Lower leg skin (tissue), 4 donors: ENCODE measurements at regions not wholly inside any gene's neighbourhood (a gene's known extent, or its start where the extent isn't known, plus 50 kb on each side); places are given as distances from the start of the nearest gene placed in this dataset.

ENCODE experiments used
- DNase-seq, 2 donors: peaks; one replicate each; pipeline ENCODE4 v3.0.0-alpha.2; 2019; ENCODE audit warnings: low spot score in 2 of 2
- H3K4me3 ChIP-seq: fragments of 200-600 bp; sonication (generic); 2 replicates; pipeline ENCODE4 v1.5.1; 2017; ENCODE audit warnings: mild to moderate bottlenecking, low read depth; ENCODE audit not compliant: poor library complexity, severe bottlenecking
- CTCF ChIP-seq, 3 donors: fragments of 450-650 bp; IDR thresholded peaks; one replicate each; pipeline ENCODE4 v1.5.1; 2016; ENCODE audit warnings: antibody characterized with exemption in 3 of 3, mild to moderate bottlenecking in 3 of 3, moderate library complexity in 2 of 3
- POLR2A ChIP-seq, 2 donors: fragments of 450-650 bp; IDR thresholded peaks; one replicate each; pipeline ENCODE4 v1.6.1; 2016 to 2017; ENCODE audit warnings: antibody characterized with exemption in 2 of 2, mild to moderate bottlenecking in 1 of 2, moderate library complexity in 1 of 2
- WGBS, 2 donors: methylation state at CpG; one replicate each; pipeline ENCODE4 v1.1.5; 2018; 5-methylcytosine and 5-hydroxymethylcytosine counted together
- intact Hi-C: fragments of 100-400 bp; cut with DNase I; formaldehyde crosslinking; loops from one replicate; pipeline ENCODE4 v1.15.0; 2023; ENCODE audit warnings: low total_unique reads

- 84 to 85% methylated on average over 1 of the region's 1 CpG for WGBS, 2 donors
- H3K4me3 ChIP-seq = no peak overlapping the region
- intact Hi-C loops = no loop called here
- TF ChIP-seq CTCF (IDR thresholded peaks at IDR 0.05) (no peak), POLR2A (IDR thresholded peaks at IDR 0.05) (no peak)
- no peak for DNase-seq
Observed at GRCh38 chr3:177525414-177525813, 328.1 kb upstream of the TBL1XR1 start.

- TF ChIP-seq POLR2A (IDR thresholded peaks at IDR 0.05) (no peak), CTCF (IDR thresholded peaks at IDR 0.05) (no peak)
- DNase-seq = no peak
- intact Hi-C loops = no loop called here
- H3K4me3 ChIP-seq = no peak overlapping the region
- 48 to 55% methylated on average over 9 of the region's 9 CpGs for WGBS, 2 donors
Observed at GRCh38 chr3:177525987-177526712, 328.9 kb upstream of the TBL1XR1 start.

GRCh38 chr3:177527182-177527581 is 329.9 kb upstream of the TBL1XR1 start:
- DNase-seq = no peak
- TF ChIP-seq CTCF (IDR thresholded peaks at IDR 0.05) = no peak
- no peak for TF ChIP-seq POLR2A (IDR thresholded peaks at IDR 0.05)
- WGBS, 2 donors = 75 to 81% methylated on average over 7 of the region's 7 CpGs
- no peak overlapping the region for H3K4me3 ChIP-seq
- intact Hi-C loops = no loop called here

- WGBS, 2 donors = 90 to 94% methylated on average over 2 of the region's 2 CpGs
- TF ChIP-seq CTCF (IDR thresholded peaks at IDR 0.05) = no peak
- no peak for TF ChIP-seq POLR2A (IDR thresholded peaks at IDR 0.05)
- intact Hi-C loops = no loop called here
- no peak for DNase-seq
- no peak overlapping the region for H3K4me3 ChIP-seq
Observed at GRCh38 chr3:177528306-177529070, 331.2 kb upstream of the TBL1XR1 start.

GRCh38 chr3:177529071-177529550 is 331.8 kb upstream of the TBL1XR1 start:
- no peak for DNase-seq
- WGBS, 2 donors = 95 to 97% methylated on average over 1 of the region's 1 CpG
- intact Hi-C loops = no loop called here
- no peak overlapping the region for H3K4me3 ChIP-seq
- no peak for TF ChIP-seq POLR2A (IDR thresholded peaks at IDR 0.05)
- no peak for TF ChIP-seq CTCF (IDR thresholded peaks at IDR 0.05)
